ENCODE measurements at regions not wholly inside any gene's neighbourhood (a gene's known extent, or its start where the extent isn't known, plus 50 kb on each side); places are given as distances from the start of the nearest gene placed in this dataset.

DNA sequence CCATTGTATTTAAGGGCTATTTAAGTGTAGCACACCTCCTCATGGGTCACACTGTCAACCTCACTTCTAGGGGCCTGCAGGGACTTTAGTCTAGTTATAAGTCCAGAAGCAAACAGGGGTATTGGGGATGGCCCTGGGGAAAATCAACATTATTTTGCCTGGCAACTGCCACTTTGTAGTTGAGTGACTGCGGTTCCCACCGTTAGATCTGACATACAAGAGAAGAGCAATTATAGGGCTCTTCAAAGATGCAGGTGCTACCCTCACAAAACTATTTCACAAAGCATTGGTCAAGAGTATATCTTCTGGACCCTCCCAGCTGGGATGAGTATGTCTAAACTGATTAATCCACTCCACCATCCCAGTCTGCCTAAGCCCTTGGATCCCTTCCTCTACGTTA, 133.0 kb upstream of the PCBD1 start:
- WGBS, 2 experiments (ENCODE audit: extremely low coverage in 2 of 2, insufficient read length in 1 of 2) = 100% methylated on average over 1 of the region's 3 CpGs; no CpG with 5 or more reads in 1 of the 2 experiments
- no peak overlapping the region for H3K4ac ChIP-seq (ENCODE audit: low read depth, low read length)
- no peak overlapping the region for H2AFZ ChIP-seq (replicated peaks; ENCODE audit: low read length, poor library complexity)
- no peak overlapping the region for H4K91ac ChIP-seq (ENCODE audit: insufficient read depth, low read depth, low read length)
- ChIA-PET CTCF (no interaction called here), POLR2A (ENCODE audit: unreplicated experiment) (no interaction called here)
- no peak overlapping the region for H2BK15ac ChIP-seq (ENCODE audit: low read depth, low read length)
- in situ Hi-C loops (cut with MboI; ENCODE audit: low sequenced_read_pairs) (no loop called here), dilution Hi-C loops (cut with HindIII; ENCODE audit: low sequenced_read_pairs, unreplicated experiment) (no loop called here), intact Hi-C loops (cut with micrococcal nuclease) (no loop called here)
- H4K8ac ChIP-seq (ENCODE audit: low read depth in 2 of 2, low read length in 2 of 2) = no peak overlapping the region
- H4K20me1 ChIP-seq (ENCODE audit: insufficient read depth, low read length) = no peaks in the 10 kb centered on the region
- H3K18ac ChIP-seq (ENCODE audit: low read depth, low read length) = no peak overlapping the region
- no peak for DNase-seq
- H3K9ac ChIP-seq (ENCODE audit: low read depth, low read length) = no peak overlapping the region
- no peak for ATAC-seq (ENCODE audit: low read depth)
- no peaks in the 10 kb centered on the region for H3K36me3 ChIP-seq (ENCODE audit: control insufficient read depth, insufficient read depth, low read length)
- no peak overlapping the region for H4K5ac ChIP-seq (ENCODE audit: low read depth, low read length)
- no peaks in the 10 kb centered on the region for H3K9me1 ChIP-seq (ENCODE audit: insufficient read depth, low read length)
- H2BK120ac ChIP-seq (ENCODE audit: low read depth, low read length) = no peak overlapping the region
- no peak overlapping the region for H2AK9ac ChIP-seq (replicated peaks; ENCODE audit: low read depth, low read length, poor library complexity)
- H2BK20ac ChIP-seq (ENCODE audit: low read depth, low read length) = no peak overlapping the region
- H3K79me1 ChIP-seq (ENCODE audit: low read depth in 1 of 2, low read length in 2 of 2) = no peaks in the 10 kb centered on the region
- no peak for TF ChIP-seq FOS (IDR thresholded peaks at IDR 0.05; ENCODE audit: low read depth, low read length)
- no peak for TF ChIP-seq RCOR1 (IDR thresholded peaks at IDR 0.05; ENCODE audit: insufficient replicate concordance, low read length)
- no peak for TF ChIP-seq RFX5 (IDR thresholded peaks at IDR 0.05; ENCODE audit: low read depth, low read length)
- no peak for TF ChIP-seq CHD1 (IDR thresholded peaks at IDR 0.05; ENCODE audit: low read depth, low read length)
- no peak for TF ChIP-seq MAFK (IDR thresholded peaks at IDR 0.05; ENCODE audit: low read depth, low read length)
- no peak for TF ChIP-seq SMC3 (IDR thresholded peaks at IDR 0.05; ENCODE audit: low read depth, low read length)
- TF ChIP-seq, protein P1, sequence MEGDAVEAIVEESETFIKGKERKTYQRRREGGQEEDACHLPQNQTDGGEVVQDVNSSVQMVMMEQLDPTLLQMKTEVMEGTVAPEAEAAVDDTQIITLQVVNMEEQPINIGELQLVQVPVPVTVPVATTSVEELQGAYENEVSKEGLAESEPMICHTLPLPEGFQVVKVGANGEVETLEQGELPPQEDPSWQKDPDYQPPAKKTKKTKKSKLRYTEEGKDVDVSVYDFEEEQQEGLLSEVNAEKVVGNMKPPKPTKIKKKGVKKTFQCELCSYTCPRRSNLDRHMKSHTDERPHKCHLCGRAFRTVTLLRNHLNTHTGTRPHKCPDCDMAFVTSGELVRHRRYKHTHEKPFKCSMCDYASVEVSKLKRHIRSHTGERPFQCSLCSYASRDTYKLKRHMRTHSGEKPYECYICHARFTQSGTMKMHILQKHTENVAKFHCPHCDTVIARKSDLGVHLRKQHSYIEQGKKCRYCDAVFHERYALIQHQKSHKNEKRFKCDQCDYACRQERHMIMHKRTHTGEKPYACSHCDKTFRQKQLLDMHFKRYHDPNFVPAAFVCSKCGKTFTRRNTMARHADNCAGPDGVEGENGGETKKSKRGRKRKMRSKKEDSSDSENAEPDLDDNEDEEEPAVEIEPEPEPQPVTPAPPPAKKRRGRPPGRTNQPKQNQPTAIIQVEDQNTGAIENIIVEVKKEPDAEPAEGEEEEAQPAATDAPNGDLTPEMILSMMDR (conservative IDR thresholded peaks at IDR 0.05; ENCODE audit: low read depth, low read length) = no peak
- H3K4me2 ChIP-seq (ENCODE audit: low read depth, low read length) = no peak overlapping the region
- no peak overlapping the region for H3K4me3 ChIP-seq (ENCODE audit: insufficient read depth, low read depth, low read length)
- H3K27me3 ChIP-seq (ENCODE audit: control insufficient read depth, insufficient read depth, low read length) = no peaks in the 10 kb centered on the region; the same call in 1 of the 2 replicates
- BruUV-seq (replicated peaks) = no TSS peak
- no peak overlapping the region for H3K56ac ChIP-seq (ENCODE audit: extremely low read depth, insufficient read depth, low read length)
- H3K27ac ChIP-seq (ENCODE audit: insufficient read depth, low read length) = no peak overlapping the region
- no peak overlapping the region for H2AK5ac ChIP-seq (ENCODE audit: low read depth, low read length)
- H3K23ac ChIP-seq (ENCODE audit: low read depth, low read length) = no peak overlapping the region
- 0 out of 2 replicates have a peak, but pooled peaks cover 2% of the 10 kb centered on the region for H3K9me3 ChIP-seq (ENCODE audit: control insufficient read depth, insufficient read depth, low read length)
- H3K4me1 ChIP-seq (ENCODE audit: control insufficient read depth, insufficient read depth, low read length) = no peaks in the 10 kb centered on the region
- no peak overlapping the region for H2BK5ac ChIP-seq (ENCODE audit: low read depth, low read length, poor library complexity, severe bottlenecking)
- H3K14ac ChIP-seq (replicated peaks; ENCODE audit: low read depth, low read length) = no peak overlapping the region

Data from IMR-90 (cell line).